ENCODE measurements at regions not wholly inside any gene's neighbourhood (a gene's known extent, or its start where the extent isn't known, plus 50 kb on each side); places are given as distances from the start of the nearest gene placed in this dataset.

DNA sequence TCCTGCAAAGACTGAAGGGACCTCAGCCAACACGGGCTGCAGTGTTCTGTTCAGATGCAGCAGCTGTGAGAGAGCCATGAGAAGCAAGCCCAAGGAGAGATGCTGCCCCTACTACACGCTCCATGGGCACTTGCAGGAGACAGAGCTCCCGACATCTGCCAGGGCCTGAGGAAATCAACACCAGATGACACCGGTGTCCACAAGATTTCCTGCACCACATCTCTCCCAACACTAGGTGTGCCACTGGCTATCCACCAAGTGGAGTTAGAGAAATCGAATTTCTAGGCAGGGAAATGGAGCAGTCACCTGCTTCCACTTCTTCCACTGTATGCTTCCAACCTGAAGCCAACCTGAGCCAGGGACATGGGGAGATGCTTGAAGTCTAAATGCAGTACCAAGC, 445.3 kb downstream of the RWDD3 start:
- no peak overlapping the region for H3K27ac ChIP-seq (ENCODE audit: low read length)
- no CpG with 5 or more reads among the region's 5 CpGs for WGBS (ENCODE audit: insufficient coverage, insufficient read length)
- no peaks in the 10 kb centered on the region for H3K36me3 ChIP-seq (ENCODE audit: control insufficient read depth, insufficient read depth, low read length)
- no peaks in the 10 kb centered on the region for H3K27me3 ChIP-seq (ENCODE audit: control insufficient read depth, insufficient read depth, low read length)
- no peak overlapping the region for H3K4me3 ChIP-seq (ENCODE audit: low read length)
- no peaks in the 10 kb centered on the region for H3K9me3 ChIP-seq (ENCODE audit: control insufficient read depth, insufficient read depth, low read length)
- DNase-seq (ENCODE audit: low read depth, low spot score): no peak
- no peaks in the 10 kb centered on the region; the same call in 1 of the 2 replicates for H3K4me1 ChIP-seq (ENCODE audit: control insufficient read depth, insufficient read depth, low read length)

- no peak overlapping the region for H3K27ac ChIP-seq (ENCODE audit: low read length)
- DNase-seq (ENCODE audit: low read depth, low spot score): no peak
These were observed 451.1 kb downstream of the RWDD3 start for GRCh38 chr1:95685081-95685480.

DNA sequence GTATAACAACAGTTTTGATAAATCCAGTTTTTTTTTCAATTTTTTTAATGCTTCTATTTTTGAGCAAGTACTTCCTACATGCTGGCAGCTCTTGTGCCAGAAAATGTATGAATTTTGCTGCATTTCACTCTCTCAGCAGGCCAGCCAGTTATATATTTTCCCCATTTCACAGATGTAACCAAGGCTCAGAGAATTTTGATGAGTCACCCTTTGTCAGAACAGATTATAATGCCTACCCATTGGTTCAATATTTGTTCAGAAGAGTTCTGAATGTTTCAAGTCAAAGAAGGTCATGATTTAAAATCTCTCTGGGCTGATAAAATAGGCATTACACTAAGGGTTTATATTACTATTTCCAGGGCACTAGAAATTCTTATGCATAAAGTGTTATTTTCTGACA, 452.2 kb downstream of the RWDD3 start:
- H3K27me3 ChIP-seq (ENCODE audit: control insufficient read depth, insufficient read depth, low read length): no peaks in the 10 kb centered on the region
- no peak overlapping the region for H3K4me3 ChIP-seq (ENCODE audit: low read length)
- no peak for DNase-seq (ENCODE audit: low read depth, low spot score)
- H3K27ac ChIP-seq (ENCODE audit: low read length): no peak overlapping the region
- no peaks in the 10 kb centered on the region; the same call in 1 of the 2 replicates for H3K4me1 ChIP-seq (ENCODE audit: control insufficient read depth, insufficient read depth, low read length)
- no peaks in the 10 kb centered on the region for H3K36me3 ChIP-seq (ENCODE audit: control insufficient read depth, insufficient read depth, low read length)
- H3K9me3 ChIP-seq (ENCODE audit: control insufficient read depth, insufficient read depth, low read length): no peaks in the 10 kb centered on the region

More at GRCh38 chr1:95685081-95685480, 451.1 kb downstream of the RWDD3 start:
- H3K4me3 ChIP-seq (ENCODE audit: low read length): no peak overlapping the region
- no CpG with 5 or more reads among the region's 2 CpGs for WGBS (ENCODE audit: insufficient coverage, insufficient read length)
- no peaks in the 10 kb centered on the region; the same call in 1 of the 2 replicates for H3K4me1 ChIP-seq (ENCODE audit: control insufficient read depth, insufficient read depth, low read length)
- H3K36me3 ChIP-seq (ENCODE audit: control insufficient read depth, insufficient read depth, low read length): no peaks in the 10 kb centered on the region
- H3K27me3 ChIP-seq (ENCODE audit: control insufficient read depth, insufficient read depth, low read length): no peaks in the 10 kb centered on the region
- no peaks in the 10 kb centered on the region for H3K9me3 ChIP-seq (ENCODE audit: control insufficient read depth, insufficient read depth, low read length)

DNA sequence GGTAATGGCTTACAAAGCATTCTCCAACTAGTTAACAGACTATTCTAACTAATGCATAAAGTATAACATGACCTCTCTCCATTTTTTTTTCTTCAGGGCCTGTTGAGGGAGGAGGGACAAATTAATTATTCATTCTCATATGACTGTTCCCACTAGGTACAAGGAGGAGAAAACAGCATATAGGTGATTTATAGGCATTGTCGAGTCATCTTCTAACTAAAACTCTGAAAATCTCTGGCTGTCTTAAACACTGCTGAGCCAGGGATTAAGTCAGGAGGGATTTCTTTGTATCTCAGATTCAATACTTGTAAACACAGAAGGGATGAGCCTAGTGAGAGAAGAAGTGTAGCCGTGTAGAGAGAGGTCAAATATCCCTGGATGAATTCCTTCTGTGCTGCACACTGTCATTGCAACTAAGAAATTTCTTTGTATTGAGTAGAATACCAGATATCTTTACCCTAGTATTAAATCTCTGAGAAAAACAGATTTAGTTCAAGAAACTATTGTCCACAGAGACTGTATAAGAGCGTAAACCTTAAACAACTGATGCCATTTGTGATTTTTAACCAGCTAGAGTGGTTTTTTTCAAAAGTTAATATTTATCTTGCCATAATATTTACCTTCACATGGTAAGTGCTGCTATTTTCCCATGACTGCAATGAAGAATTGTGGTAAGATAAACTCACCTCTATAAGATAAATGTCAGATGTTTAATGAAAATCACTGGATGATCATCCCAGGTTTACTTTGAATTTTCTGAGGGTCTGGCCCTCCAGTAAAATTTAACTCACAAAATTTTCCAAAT, 465.3 kb downstream of the RWDD3 start:
- H3K9me3 ChIP-seq (ENCODE audit: control insufficient read depth, insufficient read depth, low read length): no peaks in the 10 kb centered on the region
- no peak overlapping the region for H3K27ac ChIP-seq (ENCODE audit: low read length)
- no peaks in the 10 kb centered on the region for H3K27me3 ChIP-seq (ENCODE audit: control insufficient read depth, insufficient read depth, low read length)
- no peaks in the 10 kb centered on the region for H3K36me3 ChIP-seq (ENCODE audit: control insufficient read depth, insufficient read depth, low read length)
- no CpG with 5 or more reads among the region's 3 CpGs for WGBS (ENCODE audit: insufficient coverage, insufficient read length)
- H3K4me1 ChIP-seq (ENCODE audit: control insufficient read depth, insufficient read depth, low read length): no peaks in the 10 kb centered on the region
- DNase-seq (ENCODE audit: low read depth, low spot score): no peak
- H3K4me3 ChIP-seq (ENCODE audit: low read length): no peak overlapping the region

DNA sequence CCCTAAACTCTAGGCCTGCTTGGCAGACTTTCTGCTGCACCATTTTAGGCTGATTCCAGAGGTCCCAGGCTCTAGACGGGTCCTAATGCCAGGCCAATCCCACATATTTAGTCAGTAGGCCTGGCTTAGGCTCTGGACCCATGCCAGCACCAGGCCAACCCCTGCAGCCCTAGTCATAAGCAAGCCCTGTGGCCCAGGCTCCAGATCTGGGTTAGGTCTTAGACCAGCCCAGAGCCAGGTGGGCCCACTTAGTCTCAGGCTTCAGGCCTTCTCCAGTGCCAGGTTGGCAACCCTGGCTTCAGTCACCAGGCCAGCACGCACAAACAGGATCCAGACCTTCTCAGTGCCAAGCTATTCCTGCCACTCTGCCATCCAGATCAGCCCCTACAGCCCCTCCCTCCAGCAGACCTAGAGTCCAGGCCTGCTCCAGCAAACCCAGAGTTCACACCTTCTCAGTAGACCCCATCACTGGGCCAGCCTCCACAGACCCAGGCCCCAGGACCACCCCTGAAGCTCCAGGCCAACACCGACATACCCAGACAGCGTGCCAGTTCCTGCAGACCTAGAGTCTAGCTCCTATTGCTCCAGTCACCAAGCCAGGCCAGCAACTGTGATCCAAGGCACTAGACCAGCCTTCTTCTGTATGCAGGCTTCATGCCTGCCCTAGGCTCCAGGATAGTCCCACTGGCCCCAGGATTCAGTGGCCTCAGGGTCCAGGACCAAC, 467.6 kb downstream of the RWDD3 start:
- H3K27ac ChIP-seq (ENCODE audit: low read length): no peak overlapping the region
- WGBS (ENCODE audit: insufficient coverage, insufficient read length): no CpG with 5 or more reads among the region's 4 CpGs
- H3K4me1 ChIP-seq (ENCODE audit: control insufficient read depth, insufficient read depth, low read length): no peaks in the 10 kb centered on the region
- H3K27me3 ChIP-seq (ENCODE audit: control insufficient read depth, insufficient read depth, low read length): no peaks in the 10 kb centered on the region
- no peak overlapping the region for H3K4me3 ChIP-seq (ENCODE audit: low read length)
- no peaks in the 10 kb centered on the region for H3K9me3 ChIP-seq (ENCODE audit: control insufficient read depth, insufficient read depth, low read length)
- DNase-seq (ENCODE audit: low read depth, low spot score): no peak
- no peaks in the 10 kb centered on the region for H3K36me3 ChIP-seq (ENCODE audit: control insufficient read depth, insufficient read depth, low read length)

DNA sequence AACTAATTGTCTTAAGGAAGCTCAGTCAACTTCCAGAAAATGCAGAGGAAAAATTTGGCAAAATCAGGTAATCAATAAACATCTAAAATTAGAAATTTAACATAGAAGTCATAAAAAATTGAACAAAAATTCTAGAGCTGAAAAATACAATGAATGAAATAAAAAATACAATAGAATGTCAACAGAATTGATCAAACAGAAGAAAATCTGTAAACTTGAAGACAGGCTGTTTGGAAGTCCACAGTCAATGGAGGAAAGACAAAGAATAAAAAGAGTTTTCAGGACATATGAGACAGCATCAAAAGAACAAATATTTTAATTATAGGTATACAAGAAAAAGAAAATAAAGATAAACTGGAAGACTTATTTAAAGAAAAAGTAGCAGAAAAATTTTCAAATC, 469.0 kb downstream of the RWDD3 start:
- H3K36me3 ChIP-seq (ENCODE audit: control insufficient read depth, insufficient read depth, low read length): no peaks in the 10 kb centered on the region
- H3K4me1 ChIP-seq (ENCODE audit: control insufficient read depth, insufficient read depth, low read length): no peaks in the 10 kb centered on the region
- no peaks in the 10 kb centered on the region; the same call in 1 of the 2 replicates for H3K9me3 ChIP-seq (ENCODE audit: control insufficient read depth, insufficient read depth, low read length)
- no peaks in the 10 kb centered on the region for H3K27me3 ChIP-seq (ENCODE audit: control insufficient read depth, insufficient read depth, low read length)
- H3K4me3 ChIP-seq (ENCODE audit: low read length): no peak overlapping the region
- no peak for DNase-seq (ENCODE audit: low read depth, low spot score)
- no peak overlapping the region for H3K27ac ChIP-seq (ENCODE audit: low read length)

DNA sequence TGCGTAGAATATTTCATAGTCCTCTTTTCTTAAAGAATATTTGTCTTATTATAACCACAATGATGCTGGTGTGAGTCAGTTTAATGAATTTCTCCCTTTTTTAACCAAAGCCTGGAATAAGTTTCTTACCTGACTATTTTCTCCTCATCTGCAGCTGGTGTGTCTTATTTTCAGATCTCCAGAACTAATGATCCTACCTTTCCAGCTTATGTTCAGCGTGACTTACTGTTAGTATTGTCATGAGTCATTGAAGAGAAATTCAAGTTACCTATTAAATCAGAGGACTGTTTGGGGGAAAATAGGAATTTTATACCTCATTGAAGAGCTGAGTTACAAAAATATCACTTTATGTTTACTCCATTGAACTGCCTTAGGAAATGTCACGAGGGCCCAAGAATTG, 482.1 kb downstream of the RWDD3 start:
- Histone ChIP-seq H3K36me3 (ENCODE audit: control insufficient read depth, insufficient read depth, low read length) (no peaks in the 10 kb centered on the region), H3K9me3 (ENCODE audit: control insufficient read depth, insufficient read depth, low read length) (no peaks in the 10 kb centered on the region), H3K27ac (ENCODE audit: low read length) (no peak overlapping the region), H3K4me1 (ENCODE audit: control insufficient read depth, insufficient read depth, low read length) (no peaks in the 10 kb centered on the region), H3K27me3 (ENCODE audit: control insufficient read depth, insufficient read depth, low read length) (no peaks in the 10 kb centered on the region), H3K4me3 (ENCODE audit: low read length) (no peak overlapping the region)
- no CpG with 5 or more reads among the region's 3 CpGs for WGBS (ENCODE audit: insufficient coverage, insufficient read length)
- DNase-seq (ENCODE audit: low read depth, low spot score): no peak

DNA sequence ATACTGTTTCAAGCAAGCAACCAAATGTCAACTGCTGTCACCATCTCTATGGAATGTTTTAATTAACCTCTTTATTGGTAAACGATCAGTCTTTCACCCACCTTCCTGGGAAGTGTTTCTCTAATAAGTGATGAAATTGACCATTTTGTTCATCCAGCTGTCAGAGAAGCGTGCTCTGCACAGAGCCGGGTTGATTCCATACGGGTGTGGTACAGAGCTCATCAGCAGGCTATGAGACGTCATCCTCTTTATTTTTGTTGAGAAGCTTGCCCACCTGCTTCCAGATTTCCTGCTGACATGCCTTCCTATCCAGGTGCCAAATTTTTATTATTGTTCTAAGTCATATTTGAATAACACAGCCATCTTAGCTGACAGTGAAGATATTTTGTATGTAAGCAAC, 482.5 kb downstream of the RWDD3 start:
- DNase-seq (ENCODE audit: low read depth, low spot score): no peak

GRCh38 chr1:95723346-95723745, 489.3 kb downstream of the RWDD3 start:
- Histone ChIP-seq H3K27me3 (ENCODE audit: control insufficient read depth, insufficient read depth, low read length) (no peaks in the 10 kb centered on the region), H3K9me3 (ENCODE audit: control insufficient read depth, insufficient read depth, low read length) (no peaks in the 10 kb centered on the region), H3K27ac (ENCODE audit: low read length) (no peak overlapping the region), H3K4me1 (ENCODE audit: control insufficient read depth, insufficient read depth, low read length) (no peaks in the 10 kb centered on the region), H3K36me3 (ENCODE audit: control insufficient read depth, insufficient read depth, low read length) (no peaks in the 10 kb centered on the region), H3K4me3 (ENCODE audit: low read length) (no peak overlapping the region)
- WGBS (ENCODE audit: insufficient coverage, insufficient read length): no CpG with 5 or more reads among the region's 1 CpG
- DNase-seq (ENCODE audit: low read depth, low spot score): no peak

More for the DNA sequence above, 482.5 kb downstream of the RWDD3 start:
- Histone ChIP-seq H3K36me3 (ENCODE audit: control insufficient read depth, insufficient read depth, low read length) (no peaks in the 10 kb centered on the region), H3K4me3 (ENCODE audit: low read length) (no peak overlapping the region), H3K27ac (ENCODE audit: low read length) (no peak overlapping the region), H3K27me3 (ENCODE audit: control insufficient read depth, insufficient read depth, low read length) (no peaks in the 10 kb centered on the region), H3K4me1 (ENCODE audit: control insufficient read depth, insufficient read depth, low read length) (no peaks in the 10 kb centered on the region), H3K9me3 (ENCODE audit: control insufficient read depth, insufficient read depth, low read length) (no peaks in the 10 kb centered on the region)
- no CpG with 5 or more reads among the region's 5 CpGs for WGBS (ENCODE audit: insufficient coverage, insufficient read length)

DNA sequence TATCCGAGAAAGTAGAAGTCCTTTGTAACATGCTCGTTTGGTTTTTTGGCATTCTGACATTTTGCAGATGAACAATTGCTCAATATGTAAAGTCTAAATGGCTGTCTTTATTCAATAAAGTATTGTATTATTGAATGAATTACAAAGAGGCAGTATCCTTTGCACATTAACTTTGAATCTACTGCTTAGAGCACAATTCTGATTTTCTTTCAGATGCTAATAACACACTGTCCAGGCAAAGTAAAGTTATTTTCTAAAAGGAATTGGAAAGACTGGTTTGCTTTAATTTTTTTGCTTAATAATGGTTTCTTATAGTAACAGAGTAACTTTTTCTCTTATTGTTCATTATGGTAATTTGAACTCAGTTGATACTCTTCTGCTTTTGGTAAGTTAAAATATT, 494.8 kb downstream of the RWDD3 start:
- Histone ChIP-seq H3K27ac (ENCODE audit: low read length) (no peak overlapping the region), H3K4me1 (ENCODE audit: control insufficient read depth, insufficient read depth, low read length) (no peaks in the 10 kb centered on the region), H3K9me3 (ENCODE audit: control insufficient read depth, insufficient read depth, low read length) (no peaks in the 10 kb centered on the region), H3K27me3 (ENCODE audit: control insufficient read depth, insufficient read depth, low read length) (no peaks in the 10 kb centered on the region), H3K36me3 (ENCODE audit: control insufficient read depth, insufficient read depth, low read length) (no peaks in the 10 kb centered on the region), H3K4me3 (ENCODE audit: low read length) (no peak overlapping the region)
- DNase-seq (ENCODE audit: low read depth, low spot score): no peak
- WGBS (ENCODE audit: insufficient coverage, insufficient read length): no CpG with 5 or more reads among the region's 2 CpGs

DNA sequence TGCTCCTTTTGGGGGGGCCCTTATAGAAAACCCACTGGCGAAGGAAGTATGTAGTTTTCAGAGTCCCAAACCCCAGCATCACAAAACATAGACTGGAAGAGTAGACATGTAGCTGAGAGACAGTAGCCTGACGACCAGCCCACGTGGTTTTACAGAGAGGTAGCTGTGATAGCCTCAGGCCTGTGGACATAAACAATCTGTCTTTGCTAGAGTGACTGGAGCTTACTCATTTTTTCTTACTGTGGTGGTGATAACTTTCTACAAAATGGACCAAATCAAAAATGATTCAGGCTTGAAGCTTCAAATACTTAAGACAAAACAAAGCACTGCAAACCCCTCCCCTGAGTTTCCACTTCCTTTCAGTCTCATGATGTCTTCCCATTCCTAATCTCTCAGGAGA, 497.0 kb downstream of the RWDD3 start:
- WGBS (ENCODE audit: insufficient coverage, insufficient read length): no CpG with 5 or more reads among the region's 3 CpGs
- Histone ChIP-seq H3K9me3 (ENCODE audit: control insufficient read depth, insufficient read depth, low read length) (no peaks in the 10 kb centered on the region), H3K36me3 (ENCODE audit: control insufficient read depth, insufficient read depth, low read length) (no peaks in the 10 kb centered on the region)

More for the DNA sequence above, 497.0 kb downstream of the RWDD3 start:
- no peak for DNase-seq (ENCODE audit: low read depth, low spot score)
- no peaks in the 10 kb centered on the region for H3K27me3 ChIP-seq (ENCODE audit: control insufficient read depth, insufficient read depth, low read length)
- H3K27ac ChIP-seq (ENCODE audit: low read length): no peak overlapping the region
- H3K4me3 ChIP-seq (ENCODE audit: low read length): no peak overlapping the region
- no peaks in the 10 kb centered on the region for H3K4me1 ChIP-seq (ENCODE audit: control insufficient read depth, insufficient read depth, low read length)

Data from iPS DF 6.9 (cell line).